ENCODE measurements at regions not wholly inside any gene's neighbourhood (a gene's known extent, or its start where the extent isn't known, plus 50 kb on each side); places are given as distances from the start of the nearest gene placed in this dataset.
A peak's percentile ranks its signal among the peaks of the same experiment; 100 is the strongest.

DNA sequence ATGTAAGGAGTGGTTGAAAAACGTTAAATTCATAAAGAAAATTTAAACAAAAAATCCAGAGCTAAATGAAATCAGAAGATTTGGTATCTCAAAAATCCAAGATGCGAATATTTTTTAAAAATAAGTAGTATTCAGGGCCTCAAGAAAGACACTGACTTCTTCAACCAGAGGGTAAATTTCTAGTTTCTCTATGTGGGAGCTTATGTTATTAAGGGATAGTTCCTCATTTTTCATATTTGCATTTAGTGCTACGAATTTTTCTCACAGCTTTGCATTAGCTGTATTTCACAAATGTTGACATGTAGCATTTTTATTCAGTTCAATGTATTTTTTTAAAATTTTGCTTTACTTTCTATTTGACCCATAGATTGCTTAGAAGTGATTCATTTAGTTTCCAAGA lies 454.7 kb downstream of the CBLN2 start:
- H3K9me3 ChIP-seq: no peaks in the 10 kb centered on the region
- 19% methylated on average over 3 of the region's 3 CpGs for WGBS (ENCODE audit: missing lambda C conversion rate)
- ChIA-PET POLR2A (no interaction called here), CTCF (no interaction called here)
- H3K4me3 ChIP-seq: no peak overlapping the region
- no peak for TF ChIP-seq RNF2 (IDR thresholded peaks at IDR 0.05; ENCODE audit: borderline replicate concordance, low read depth)
- TF ChIP-seq ZNF302 (CRISPR knock-in tag; IDR thresholded peaks at IDR 0.05): no peak
- no peak for TF ChIP-seq HEYL (CRISPR knock-in tag; IDR thresholded peaks at IDR 0.05)
- no peak for TF ChIP-seq CHD2 (IDR thresholded peaks at IDR 0.05; ENCODE audit: low read length, partially characterized antibody)
- no peak for TF ChIP-seq JUNB (IDR thresholded peaks at IDR 0.05)
- TF ChIP-seq ZSCAN20 (CRISPR knock-in tag; IDR thresholded peaks at IDR 0.05): no peak
- TF ChIP-seq, protein P1, sequence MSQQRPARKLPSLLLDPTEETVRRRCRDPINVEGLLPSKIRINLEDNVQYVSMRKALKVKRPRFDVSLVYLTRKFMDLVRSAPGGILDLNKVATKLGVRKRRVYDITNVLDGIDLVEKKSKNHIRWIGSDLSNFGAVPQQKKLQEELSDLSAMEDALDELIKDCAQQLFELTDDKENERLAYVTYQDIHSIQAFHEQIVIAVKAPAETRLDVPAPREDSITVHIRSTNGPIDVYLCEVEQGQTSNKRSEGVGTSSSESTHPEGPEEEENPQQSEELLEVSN (IDR thresholded peaks at IDR 0.05; ENCODE audit: borderline replicate concordance, low read depth): no peak
- TF ChIP-seq, protein P2, sequence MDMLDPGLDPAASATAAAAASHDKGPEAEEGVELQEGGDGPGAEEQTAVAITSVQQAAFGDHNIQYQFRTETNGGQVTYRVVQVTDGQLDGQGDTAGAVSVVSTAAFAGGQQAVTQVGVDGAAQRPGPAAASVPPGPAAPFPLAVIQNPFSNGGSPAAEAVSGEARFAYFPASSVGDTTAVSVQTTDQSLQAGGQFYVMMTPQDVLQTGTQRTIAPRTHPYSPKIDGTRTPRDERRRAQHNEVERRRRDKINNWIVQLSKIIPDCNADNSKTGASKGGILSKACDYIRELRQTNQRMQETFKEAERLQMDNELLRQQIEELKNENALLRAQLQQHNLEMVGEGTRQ (IDR thresholded peaks at IDR 0.05): no peak
- TF ChIP-seq, protein P3, sequence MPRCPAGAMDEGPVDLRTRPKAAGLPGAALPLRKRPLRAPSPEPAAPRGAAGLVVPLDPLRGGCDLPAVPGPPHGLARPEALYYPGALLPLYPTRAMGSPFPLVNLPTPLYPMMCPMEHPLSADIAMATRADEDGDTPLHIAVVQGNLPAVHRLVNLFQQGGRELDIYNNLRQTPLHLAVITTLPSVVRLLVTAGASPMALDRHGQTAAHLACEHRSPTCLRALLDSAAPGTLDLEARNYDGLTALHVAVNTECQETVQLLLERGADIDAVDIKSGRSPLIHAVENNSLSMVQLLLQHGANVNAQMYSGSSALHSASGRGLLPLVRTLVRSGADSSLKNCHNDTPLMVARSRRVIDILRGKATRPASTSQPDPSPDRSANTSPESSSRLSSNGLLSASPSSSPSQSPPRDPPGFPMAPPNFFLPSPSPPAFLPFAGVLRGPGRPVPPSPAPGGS (IDR thresholded peaks at IDR 0.05): no peak
- no peak for TF ChIP-seq ZFP36 (IDR thresholded peaks at IDR 0.05; ENCODE audit: borderline replicate concordance, partially characterized antibody)
- TF ChIP-seq MAZ (IDR thresholded peaks at IDR 0.05; ENCODE audit: borderline replicate concordance, low read depth, low read length): no peak
- no peak for TF ChIP-seq TFCP2L1 (CRISPR knock-in tag; IDR thresholded peaks at IDR 0.05)
- TF ChIP-seq SMC3 (IDR thresholded peaks at IDR 0.05): no peak
- TF ChIP-seq FOSB (CRISPR knock-in tag; IDR thresholded peaks at IDR 0.05): no peak
- TF ChIP-seq, protein P4, sequence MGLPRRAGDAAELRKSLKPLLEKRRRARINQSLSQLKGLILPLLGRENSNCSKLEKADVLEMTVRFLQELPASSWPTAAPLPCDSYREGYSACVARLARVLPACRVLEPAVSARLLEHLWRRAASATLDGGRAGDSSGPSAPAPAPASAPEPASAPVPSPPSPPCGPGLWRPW (IDR thresholded peaks at IDR 0.05): no peak
- no peaks in the 10 kb centered on the region for H3K4me1 ChIP-seq
- no peak for DNase-seq (ENCODE audit: low read depth in 1 of 2, low spot score in 1 of 2)
- no peak overlapping the region for H3K4me2 ChIP-seq
- FAIRE-seq: no peak
- H3K27ac ChIP-seq: no peak overlapping the region
- ATAC-seq: no peak

DNA sequence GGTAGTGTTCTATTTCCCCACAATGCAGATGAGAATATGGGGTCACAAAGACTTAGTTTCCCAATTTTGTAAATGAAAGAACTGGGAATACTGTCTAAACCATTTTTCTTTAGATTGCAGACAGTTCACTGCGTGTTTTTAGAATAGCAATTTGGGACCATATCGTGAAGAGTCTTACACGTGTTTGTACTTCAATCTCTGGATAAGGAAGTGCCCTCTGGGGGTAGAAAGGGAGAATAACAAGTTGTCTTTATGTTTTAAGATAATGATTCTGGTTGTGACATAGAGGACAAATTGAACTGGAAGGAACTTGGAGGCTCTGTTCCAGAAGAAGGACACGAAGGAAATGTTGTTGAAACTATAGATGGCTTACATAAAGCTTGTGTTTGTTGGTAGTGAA lies 457.7 kb downstream of the CBLN2 start:
- ChIA-PET POLR2A (no interaction called here), CTCF (no interaction called here)
- DNase-seq (ENCODE audit: low read depth in 1 of 2, low spot score in 1 of 2): peak in 1 of 2 experiments; percentile 32
- FAIRE-seq: no peak
- TF ChIP-seq CHD2 (IDR thresholded peaks at IDR 0.05; ENCODE audit: low read length, partially characterized antibody): no peak
- no peak for TF ChIP-seq JUNB (IDR thresholded peaks at IDR 0.05)
- no peak for TF ChIP-seq FOXS1 (CRISPR knock-in tag; IDR thresholded peaks at IDR 0.05)
- TF ChIP-seq, protein P5, sequence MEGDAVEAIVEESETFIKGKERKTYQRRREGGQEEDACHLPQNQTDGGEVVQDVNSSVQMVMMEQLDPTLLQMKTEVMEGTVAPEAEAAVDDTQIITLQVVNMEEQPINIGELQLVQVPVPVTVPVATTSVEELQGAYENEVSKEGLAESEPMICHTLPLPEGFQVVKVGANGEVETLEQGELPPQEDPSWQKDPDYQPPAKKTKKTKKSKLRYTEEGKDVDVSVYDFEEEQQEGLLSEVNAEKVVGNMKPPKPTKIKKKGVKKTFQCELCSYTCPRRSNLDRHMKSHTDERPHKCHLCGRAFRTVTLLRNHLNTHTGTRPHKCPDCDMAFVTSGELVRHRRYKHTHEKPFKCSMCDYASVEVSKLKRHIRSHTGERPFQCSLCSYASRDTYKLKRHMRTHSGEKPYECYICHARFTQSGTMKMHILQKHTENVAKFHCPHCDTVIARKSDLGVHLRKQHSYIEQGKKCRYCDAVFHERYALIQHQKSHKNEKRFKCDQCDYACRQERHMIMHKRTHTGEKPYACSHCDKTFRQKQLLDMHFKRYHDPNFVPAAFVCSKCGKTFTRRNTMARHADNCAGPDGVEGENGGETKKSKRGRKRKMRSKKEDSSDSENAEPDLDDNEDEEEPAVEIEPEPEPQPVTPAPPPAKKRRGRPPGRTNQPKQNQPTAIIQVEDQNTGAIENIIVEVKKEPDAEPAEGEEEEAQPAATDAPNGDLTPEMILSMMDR (IDR thresholded peaks at IDR 0.05): peak; percentile 22; the same call in 1 of the 3 replicates
- no peak for TF ChIP-seq NPAS2 (CRISPR knock-in tag; IDR thresholded peaks at IDR 0.05; ENCODE audit: borderline replicate concordance)
- peak; percentile 16 to 19; a peak in 2 of 5 replicates for TF ChIP-seq RAD21 (conservative IDR thresholded peaks at IDR 0.05 in 1 of 2, IDR thresholded peaks at IDR 0.05 in 1 of 2)
- Histone ChIP-seq H3K4me1 (no peaks in the 10 kb centered on the region), H3K4me3 (no peak overlapping the region), H3K4me2 (no peak overlapping the region), H3K27ac (no peak overlapping the region), H3K9me3 (no peaks in the 10 kb centered on the region)
- WGBS (ENCODE audit: missing lambda C conversion rate): 5% methylated on average over 4 of the region's 4 CpGs
- no peak for ATAC-seq

DNA sequence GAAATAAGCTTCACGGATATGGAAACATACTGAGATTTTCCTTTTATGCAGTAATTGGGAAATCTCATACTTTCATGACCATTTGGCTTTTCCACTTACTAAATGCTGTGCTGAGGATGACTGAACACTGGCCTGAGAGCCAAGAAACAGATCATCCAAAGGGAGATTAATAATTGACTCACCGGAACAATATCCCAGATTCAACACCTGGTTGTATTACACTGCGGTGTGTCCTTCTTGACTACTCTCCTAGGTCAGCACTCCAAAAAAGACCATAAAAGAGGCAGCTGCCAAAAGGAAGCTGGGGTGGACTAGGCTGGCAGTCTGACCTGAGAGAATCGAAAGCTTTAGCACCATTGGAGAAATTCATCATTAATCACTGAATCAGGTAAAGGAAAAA lies 469.1 kb downstream of the CBLN2 start:
- DNase-seq (ENCODE audit: low read depth in 1 of 2, low spot score in 1 of 2) (no peak), ATAC-seq (no peak), FAIRE-seq (no peak)
- TF ChIP-seq ZFP36 (IDR thresholded peaks at IDR 0.05; ENCODE audit: borderline replicate concordance, partially characterized antibody) (no peak), ZSCAN20 (CRISPR knock-in tag; IDR thresholded peaks at IDR 0.05) (no peak), MYC (IDR thresholded peaks at IDR 0.05; ENCODE audit: borderline replicate concordance, low read length) (no peak), CHD2 (IDR thresholded peaks at IDR 0.05; ENCODE audit: low read length, partially characterized antibody) (no peak), HDAC2 (IDR thresholded peaks at IDR 0.05) (no peak), PHF8 (IDR thresholded peaks at IDR 0.05; ENCODE audit: borderline replicate concordance, low read depth) (no peak), POLR2A (IDR thresholded peaks at IDR 0.05; ENCODE audit: low read length) (no peak)
- TF ChIP-seq, protein P2 (IDR thresholded peaks at IDR 0.05): no peak
- TF ChIP-seq, protein P6, sequence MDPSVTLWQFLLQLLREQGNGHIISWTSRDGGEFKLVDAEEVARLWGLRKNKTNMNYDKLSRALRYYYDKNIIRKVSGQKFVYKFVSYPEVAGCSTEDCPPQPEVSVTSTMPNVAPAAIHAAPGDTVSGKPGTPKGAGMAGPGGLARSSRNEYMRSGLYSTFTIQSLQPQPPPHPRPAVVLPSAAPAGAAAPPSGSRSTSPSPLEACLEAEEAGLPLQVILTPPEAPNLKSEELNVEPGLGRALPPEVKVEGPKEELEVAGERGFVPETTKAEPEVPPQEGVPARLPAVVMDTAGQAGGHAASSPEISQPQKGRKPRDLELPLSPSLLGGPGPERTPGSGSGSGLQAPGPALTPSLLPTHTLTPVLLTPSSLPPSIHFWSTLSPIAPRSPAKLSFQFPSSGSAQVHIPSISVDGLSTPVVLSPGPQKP (IDR thresholded peaks at IDR 0.05; ENCODE audit: low read depth, low read length): no peak
- TF ChIP-seq, protein P4 (IDR thresholded peaks at IDR 0.05): no peak
- ChIA-PET CTCF (no interaction called here), POLR2A (no interaction called here)
- H3K4me3 ChIP-seq: no peak overlapping the region
- no peaks in the 10 kb centered on the region for H3K4me1 ChIP-seq
- H3K4me2 ChIP-seq: no peak overlapping the region
- no peaks in the 10 kb centered on the region; the same call in 2 of the 3 replicates for H3K9me3 ChIP-seq
- 54% methylated on average over 4 of the region's 4 CpGs for WGBS (ENCODE audit: missing lambda C conversion rate)
- no peak overlapping the region for H3K27ac ChIP-seq
